NOMO-1 treated with dmso at 0.1 percent for 144 hours (cell line): ENCODE measurements at regions not wholly inside any gene's neighbourhood (a gene's known extent, or its start where the extent isn't known, plus 50 kb on each side); places are given as distances from the start of the nearest gene placed in this dataset.

Experiments used
- DNase-seq: peaks from one replicate; lab custom pipeline; 2025; ENCODE audit not compliant: unreplicated experiment; lab: John Stamatoyannopoulos, UW

DNA sequence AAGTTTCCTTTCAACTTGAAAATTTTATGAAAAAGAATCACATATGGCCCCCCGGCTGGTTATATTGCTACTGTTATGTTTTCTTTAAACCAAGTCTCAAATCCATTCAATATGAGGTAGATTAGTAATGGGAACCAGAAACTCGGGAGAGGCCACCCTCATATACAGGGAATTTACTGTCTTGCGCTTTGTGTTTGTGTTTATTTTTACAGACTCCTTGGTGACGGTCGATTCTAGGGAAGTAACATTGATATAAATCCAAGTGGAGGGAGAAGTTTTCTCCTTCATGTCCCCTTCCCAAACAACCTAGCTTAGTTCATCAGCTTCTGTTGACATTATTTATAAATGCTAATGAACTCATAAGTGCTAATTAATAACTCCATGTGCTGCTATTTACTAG is 163.5 kb upstream of the LMO4 start:
- DNase-seq: no peak

GRCh38 chr1:87167157-87167789 is 161.4 kb upstream of the LMO4 start:
- DNase-seq: no peak

GRCh38 chr1:87167848-87168525 is 160.7 kb upstream of the LMO4 start:
- no peak for DNase-seq

DNA sequence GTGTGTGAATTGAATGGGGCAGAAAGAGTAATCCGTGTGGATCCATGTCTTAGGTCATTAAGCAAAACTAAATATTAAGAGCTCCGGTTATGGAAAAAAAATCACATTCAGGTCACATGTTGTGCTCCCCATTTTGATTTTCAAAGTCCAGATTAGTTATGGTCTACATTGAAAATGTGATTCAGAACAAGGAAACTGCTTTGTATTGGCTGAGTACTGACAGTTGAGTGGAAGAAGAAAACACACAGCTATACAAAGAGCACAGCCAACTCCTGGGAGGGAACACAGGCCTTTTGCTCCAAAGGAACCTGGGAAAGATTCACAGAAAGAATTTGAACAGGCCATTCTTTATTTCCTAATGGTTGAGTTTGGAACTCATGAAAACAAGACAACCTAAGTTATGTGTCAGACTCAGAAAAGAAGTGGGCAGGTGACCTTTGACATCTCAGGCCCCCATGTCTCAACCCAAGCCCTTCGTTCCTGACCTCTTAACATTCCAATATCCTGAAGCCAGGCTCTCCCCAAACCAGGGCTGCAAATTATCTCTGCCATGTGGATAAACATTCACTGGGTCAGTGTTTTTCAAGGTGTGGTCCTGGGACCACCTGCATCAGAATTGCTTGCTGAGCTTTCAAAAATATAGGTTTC is 159.3 kb upstream of the LMO4 start:
- DNase-seq: no peak

DNA sequence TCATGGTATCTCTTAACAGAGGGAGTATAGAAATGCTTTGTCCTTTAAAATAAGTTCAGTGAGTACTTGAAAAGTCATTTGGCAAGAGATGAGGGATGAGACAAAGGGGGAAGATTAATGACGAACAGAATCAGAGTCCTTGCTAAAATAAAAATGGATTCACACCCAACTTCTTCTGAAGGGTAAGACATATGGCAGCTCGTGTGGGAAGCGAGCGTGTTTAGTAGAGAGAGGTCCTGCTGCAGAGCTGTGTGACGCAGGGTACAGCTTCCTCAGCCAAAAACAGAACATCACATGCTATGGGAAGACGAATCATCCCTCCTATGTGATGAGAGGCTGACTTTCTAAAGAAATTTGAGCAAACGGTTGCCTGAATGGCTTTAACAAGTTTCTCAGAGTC is 158.5 kb upstream of the LMO4 start:
- no peak for DNase-seq

DNA sequence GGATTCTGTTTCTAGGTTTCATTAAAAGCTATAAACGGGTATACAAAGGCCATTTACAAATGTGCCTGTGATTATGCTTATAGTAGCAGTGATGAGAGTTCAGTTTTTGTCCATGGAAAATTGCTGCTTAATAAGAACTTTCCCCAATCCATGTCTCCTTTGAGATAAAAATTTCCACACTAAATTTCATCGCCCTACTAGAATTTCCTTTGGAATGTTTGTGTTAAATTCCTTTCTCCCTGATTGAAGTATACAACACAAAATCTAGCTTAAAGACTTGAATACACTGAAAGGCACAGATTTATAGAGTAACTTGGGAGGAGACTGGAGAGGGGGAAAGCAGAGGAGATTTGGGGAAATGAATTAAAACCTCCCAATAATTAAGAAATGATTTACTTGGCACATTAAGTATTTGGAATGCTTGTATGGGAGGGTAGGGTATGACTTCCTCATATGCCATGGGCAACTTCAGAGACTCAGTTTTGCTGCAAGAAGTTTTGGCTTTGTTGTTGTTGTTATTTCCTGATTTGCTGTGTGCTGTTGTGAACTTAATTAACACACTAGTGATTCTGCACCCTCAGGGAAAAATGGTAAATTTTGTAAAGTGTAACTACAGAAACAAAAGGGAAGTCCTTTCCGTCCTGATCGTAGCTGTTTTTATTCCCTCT is 157.6 kb upstream of the LMO4 start:
- DNase-seq: no peak

DNA sequence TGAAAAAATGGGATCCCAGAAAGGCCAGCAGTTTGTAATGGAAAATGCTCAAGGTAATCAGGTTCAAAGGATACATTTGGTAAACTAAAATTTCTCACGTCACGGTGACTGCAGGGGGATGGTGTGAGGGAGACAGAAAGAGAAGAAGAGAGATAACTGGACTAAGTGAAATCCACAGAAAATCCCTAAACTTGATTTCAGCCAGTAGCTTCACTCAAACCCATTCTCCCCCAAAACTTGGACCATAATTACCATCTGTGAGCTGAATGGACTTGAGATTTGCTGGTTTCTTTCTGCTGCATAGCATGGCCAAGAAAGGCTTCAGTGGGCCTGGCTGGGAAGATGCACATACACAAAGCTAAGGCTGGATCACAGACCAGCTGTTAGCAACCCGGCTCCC is 155.4 kb upstream of the LMO4 start:
- DNase-seq: no peak

GRCh38 chr1:87174724-87175245 is 153.9 kb upstream of the LMO4 start:
- no peak for DNase-seq

- DNase-seq: no peak
Observed at GRCh38 chr1:87176087-87176486, 152.6 kb upstream of the LMO4 start.

DNA sequence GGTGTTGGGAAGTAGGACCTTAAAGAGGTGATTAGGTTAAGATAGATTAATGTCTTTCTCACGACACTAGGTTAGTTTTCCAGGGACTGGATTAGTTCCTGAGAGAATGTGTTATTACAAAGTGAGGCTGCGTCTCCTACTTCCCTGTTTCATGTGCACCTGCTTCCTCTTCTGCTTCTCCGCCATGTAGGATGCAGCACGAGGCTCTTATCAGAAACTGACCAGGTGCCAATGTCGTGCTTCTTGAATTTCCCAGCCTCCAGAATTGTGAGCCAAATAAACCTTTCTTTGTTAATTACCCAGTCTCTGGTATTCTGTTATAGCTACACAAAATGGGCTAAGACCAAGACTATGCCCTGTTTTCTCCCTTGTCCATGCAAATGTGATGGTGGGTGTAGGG is 152.2 kb upstream of the LMO4 start:
- no peak for DNase-seq

GRCh38 chr1:87178441-87178840 is 150.2 kb upstream of the LMO4 start:
- no peak for DNase-seq

GRCh38 chr1:87179076-87179810 is 149.4 kb upstream of the LMO4 start:
- peak; percentile 14 for DNase-seq

DNA sequence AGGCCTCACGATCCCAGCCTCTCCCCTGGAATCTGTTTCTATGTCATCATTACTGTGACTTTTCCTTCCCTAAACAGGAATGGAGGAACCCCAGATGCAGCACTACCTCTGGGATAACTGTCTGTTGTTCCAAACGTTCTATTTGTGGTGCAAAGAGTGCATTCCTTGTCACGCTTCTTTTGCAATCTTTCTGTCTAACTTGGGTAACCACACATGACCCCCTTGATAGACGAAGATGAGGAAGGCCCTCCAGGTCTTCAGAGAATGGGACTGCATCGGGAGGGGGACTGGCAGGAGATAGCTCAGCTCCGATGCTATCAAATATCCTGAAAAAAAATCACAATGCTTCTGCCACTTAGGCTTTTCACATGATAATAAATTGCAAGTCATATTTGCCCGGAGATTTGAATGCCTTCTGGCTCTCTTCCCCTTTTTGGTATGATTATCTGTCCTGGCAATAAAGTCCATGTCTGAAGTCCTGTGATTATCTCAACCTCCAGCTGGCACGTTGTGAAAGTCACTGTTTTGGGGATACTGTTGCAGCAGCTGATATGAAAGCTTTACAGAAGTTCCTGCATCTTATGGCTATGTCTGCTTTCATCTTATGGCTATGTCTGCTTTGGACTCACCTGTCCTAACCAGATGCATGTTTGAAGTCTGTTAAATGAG is 148.7 kb upstream of the LMO4 start:
- peak; percentile 68 for DNase-seq

- no peak for DNase-seq
Observed at GRCh38 chr1:87180682-87181081, 148.0 kb upstream of the LMO4 start.

GRCh38 chr1:87182611-87183010 is 146.1 kb upstream of the LMO4 start:
- DNase-seq: no peak

DNA sequence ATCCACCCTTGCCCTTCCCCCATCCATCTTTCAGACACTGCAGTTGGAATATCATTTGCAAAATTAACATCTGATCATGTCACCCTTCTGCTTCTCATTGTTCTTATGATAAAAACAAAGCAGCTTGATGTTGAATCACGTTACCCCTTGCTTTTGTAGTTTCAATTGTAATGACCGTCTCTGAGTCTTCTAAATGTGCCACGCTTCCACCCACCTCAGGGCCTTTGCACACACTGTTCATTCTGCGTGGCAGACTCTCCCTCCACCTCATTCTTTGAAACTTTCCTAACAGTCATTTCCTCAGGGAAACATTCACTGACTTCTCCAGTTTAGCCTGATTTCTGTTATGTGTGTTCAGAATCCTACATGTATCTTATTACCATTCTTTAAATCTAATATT is 143.6 kb upstream of the LMO4 start:
- DNase-seq: no peak

GRCh38 chr1:87186346-87186745 is 142.3 kb upstream of the LMO4 start:
- no peak for DNase-seq

GRCh38 chr1:87188640-87189039 is 140.0 kb upstream of the LMO4 start:
- DNase-seq: no peak

DNA sequence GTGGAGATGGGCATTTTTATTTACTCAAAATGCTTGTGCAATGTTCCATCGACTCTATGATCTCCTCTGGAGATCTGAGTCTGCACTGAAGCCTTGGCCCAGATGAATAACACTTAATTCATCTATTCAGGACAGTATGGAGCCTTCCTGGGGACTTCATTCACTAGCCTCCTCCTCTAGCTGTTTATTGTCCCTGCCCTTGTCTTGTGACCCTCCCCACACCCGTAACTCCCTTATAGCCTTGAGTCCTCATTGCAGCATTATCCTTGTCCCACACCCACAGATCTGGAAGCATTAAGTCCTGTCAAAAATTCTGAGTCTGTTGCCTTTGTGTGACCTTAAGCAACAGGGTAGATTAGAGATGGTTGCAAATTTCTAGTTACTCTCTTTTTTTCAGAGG is 138.3 kb upstream of the LMO4 start:
- no peak for DNase-seq

DNA sequence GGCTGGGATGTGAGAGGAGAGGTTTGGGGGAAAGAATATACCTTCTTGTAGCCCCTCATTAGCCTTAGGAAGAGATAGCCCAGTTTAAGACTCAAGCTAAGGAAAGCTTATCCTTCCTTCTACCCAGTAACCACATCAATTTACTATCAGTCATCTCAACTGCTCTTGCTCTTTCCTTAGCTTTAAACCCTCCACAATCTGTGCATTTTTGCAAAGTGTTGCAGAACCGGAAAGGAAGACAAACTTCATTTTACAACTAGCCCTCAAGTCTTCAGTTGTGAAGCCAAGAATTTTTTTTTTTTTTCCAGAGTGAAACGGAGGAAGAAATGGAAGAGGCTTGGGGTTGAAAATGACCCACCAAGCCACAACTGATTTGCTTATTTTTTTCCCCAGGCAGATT is 137.0 kb upstream of the LMO4 start:
- no peak for DNase-seq
